ENCODE measurements at regions not wholly inside any gene's neighbourhood (a gene's known extent, or its start where the extent isn't known, plus 50 kb on each side); places are given as distances from the start of the nearest gene placed in this dataset.

GRCh38 chr1:173417563-173417962 is 59.6 kb upstream of the PRDX6 start:
- DNase-seq (ENCODE audit: insufficient read length) (no peak), FAIRE-seq (no peak)
- no peak for TF ChIP-seq POLR2A (IDR thresholded peaks at IDR 0.05; ENCODE audit: low read depth, low read length)
- no peak for TF ChIP-seq TAF1 (IDR thresholded peaks at IDR 0.05; ENCODE audit: borderline replicate concordance, low read depth, low read length)
- TF ChIP-seq POLR2AphosphoS5 (IDR thresholded peaks at IDR 0.05; ENCODE audit: low read depth, low read length), result no peak

GRCh38 chr1:173418107-173418985 is 58.8 kb upstream of the PRDX6 start:
- TF ChIP-seq POLR2AphosphoS5 (IDR thresholded peaks at IDR 0.05; ENCODE audit: low read depth, low read length) (no peak), POLR2A (IDR thresholded peaks at IDR 0.05; ENCODE audit: low read depth, low read length) (peak; percentile 37; the same call in 1 of the 2 replicates)
- FAIRE-seq (peak; percentile 68), DNase-seq (ENCODE audit: insufficient read length) (no peak)

GRCh38 chr1:173420330-173420806 is 56.8 kb upstream of the PRDX6 start:
- FAIRE-seq, result peak; percentile 67
- no peak for TF ChIP-seq TAF1 (IDR thresholded peaks at IDR 0.05; ENCODE audit: borderline replicate concordance, low read depth, low read length)
- TF ChIP-seq POLR2A (IDR thresholded peaks at IDR 0.05; ENCODE audit: low read depth, low read length), result no peak
- TF ChIP-seq POLR2AphosphoS5 (IDR thresholded peaks at IDR 0.05; ENCODE audit: low read depth, low read length), result no peak

GRCh38 chr1:173421286-173421685 is 55.8 kb upstream of the PRDX6 start:
- no peak for DNase-seq (ENCODE audit: insufficient read length)
- no peak for FAIRE-seq
- no peak for TF ChIP-seq POLR2A (IDR thresholded peaks at IDR 0.05; ENCODE audit: low read depth, low read length)

More at GRCh38 chr1:173420330-173420806, 56.8 kb upstream of the PRDX6 start:
- no peak for DNase-seq (ENCODE audit: insufficient read length)

GRCh38 chr1:173421789-173422188 is 55.3 kb upstream of the PRDX6 start:
- FAIRE-seq, result no peak
- DNase-seq (ENCODE audit: insufficient read length), result no peak

GRCh38 chr1:173422456-173422976 is 54.6 kb upstream of the PRDX6 start:
- DNase-seq (ENCODE audit: insufficient read length), result no peak
- TF ChIP-seq POLR2AphosphoS5 (IDR thresholded peaks at IDR 0.05; ENCODE audit: low read depth, low read length) (no peak), POLR2A (IDR thresholded peaks at IDR 0.05; ENCODE audit: low read depth, low read length) (no peak), TAF1 (IDR thresholded peaks at IDR 0.05; ENCODE audit: borderline replicate concordance, low read depth, low read length) (no peak)
- FAIRE-seq, result no peak

More at GRCh38 chr1:173421789-173422188, 55.3 kb upstream of the PRDX6 start:
- no peak for TF ChIP-seq POLR2A (IDR thresholded peaks at IDR 0.05; ENCODE audit: low read depth, low read length)

- DNase-seq (ENCODE audit: insufficient read length), result no peak
- no peak for TF ChIP-seq TAF1 (IDR thresholded peaks at IDR 0.05; ENCODE audit: borderline replicate concordance, low read depth, low read length)
- no peak for TF ChIP-seq POLR2AphosphoS5 (IDR thresholded peaks at IDR 0.05; ENCODE audit: low read depth, low read length)
- no peak for TF ChIP-seq POLR2A (IDR thresholded peaks at IDR 0.05; ENCODE audit: low read depth, low read length)
- FAIRE-seq, result no peak
Measured at GRCh38 chr1:173423291-173423690, 53.8 kb upstream of the PRDX6 start.

GRCh38 chr1:173424143-173424542 is 53.0 kb upstream of the PRDX6 start:
- DNase-seq (ENCODE audit: insufficient read length) (no peak), FAIRE-seq (no peak)
- no peak for TF ChIP-seq TAF1 (IDR thresholded peaks at IDR 0.05; ENCODE audit: borderline replicate concordance, low read depth, low read length)
- no peak for TF ChIP-seq POLR2AphosphoS5 (IDR thresholded peaks at IDR 0.05; ENCODE audit: low read depth, low read length)
- TF ChIP-seq POLR2A (IDR thresholded peaks at IDR 0.05; ENCODE audit: low read depth, low read length), result no peak

GRCh38 chr1:173424782-173425407 is 52.2 kb upstream of the PRDX6 start:
- FAIRE-seq, result no peak
- TF ChIP-seq POLR2A (IDR thresholded peaks at IDR 0.05; ENCODE audit: low read depth, low read length) (no peak), POLR2AphosphoS5 (IDR thresholded peaks at IDR 0.05; ENCODE audit: low read depth, low read length) (no peak), TAF1 (IDR thresholded peaks at IDR 0.05; ENCODE audit: borderline replicate concordance, low read depth, low read length) (no peak)
- DNase-seq (ENCODE audit: insufficient read length), result no peak

- TF ChIP-seq POLR2A (IDR thresholded peaks at IDR 0.05; ENCODE audit: low read depth, low read length) (no peak), TAF1 (IDR thresholded peaks at IDR 0.05; ENCODE audit: borderline replicate concordance, low read depth, low read length) (no peak), POLR2AphosphoS5 (IDR thresholded peaks at IDR 0.05; ENCODE audit: low read depth, low read length) (no peak)
- DNase-seq (ENCODE audit: insufficient read length) (no peak), FAIRE-seq (no peak)
Measured at GRCh38 chr1:173426057-173426456, 51.1 kb upstream of the PRDX6 start.

- FAIRE-seq (no peak), DNase-seq (ENCODE audit: insufficient read length) (no peak)
- TF ChIP-seq TAF1 (IDR thresholded peaks at IDR 0.05; ENCODE audit: borderline replicate concordance, low read depth, low read length) (no peak), POLR2A (IDR thresholded peaks at IDR 0.05; ENCODE audit: low read depth, low read length) (no peak), POLR2AphosphoS5 (IDR thresholded peaks at IDR 0.05; ENCODE audit: low read depth, low read length) (no peak)
Measured at GRCh38 chr1:173427146-173428054, 49.7 kb upstream of the PRDX6 start.

All from GM12892 (cell line).